Heart right ventricle (tissue), 16 donors: ENCODE measurements at regions not wholly inside any gene's neighbourhood (a gene's known extent, or its start where the extent isn't known, plus 50 kb on each side); places are given as distances from the start of the nearest gene placed in this dataset.

Experiments
- ATAC-seq, 8 donors: fragments of 200-7000 bp; cut with Tn5 transposase; one replicate each; pipeline ENCODE4 v1.9.1; 2020; ENCODE audit warnings: mild to moderate bottlenecking in 8 of 8, moderate library complexity in 8 of 8, moderate number of reproducible peaks in 1 of 8
- DNase-seq, 2 donors: peaks; one replicate each; pipeline ENCODE4 v3.0.0-alpha.2; 2020
- H3K27ac ChIP-seq, 10 donors: fragments of 200-600 bp; sonication (generic) in 2 of 10; one replicate each; pipeline versions ENCODE4 v1.5.0 to v1.8.0; 2020 to 2022; ENCODE audit warnings: mild to moderate bottlenecking in 3 of 10
- H3K27me3 ChIP-seq, 7 donors: fragments of 200-600 bp; one replicate each; pipeline ENCODE4 v1.8.0; 2021 to 2022; ENCODE audit warnings: mild to moderate bottlenecking in 2 of 7
- H3K36me3 ChIP-seq, 9 donors: fragments of 200-600 bp; sonication (generic) in 1 of 9; one replicate each; pipeline versions ENCODE4 v1.5.0 to v1.8.0; 2020 to 2022; ENCODE audit warnings: mild to moderate bottlenecking in 2 of 9
- H3K4me1 ChIP-seq, 9 donors: fragments of 200-600 bp; sonication (generic) in 1 of 9; one replicate each; pipeline versions ENCODE4 v1.5.0 to v1.8.0; 2020 to 2022; ENCODE audit warnings: mild to moderate bottlenecking in 4 of 9
- H3K4me3 ChIP-seq, 10 donors: fragments of 200-600 bp; sonication (generic) in 2 of 10; one replicate each; pipeline versions ENCODE4 v1.5.0 to v1.8.0; 2020 to 2022; ENCODE audit warnings: mild to moderate bottlenecking in 7 of 10, moderate library complexity in 2 of 10
- H3K9me3 ChIP-seq, 11 donors: fragments of 200-600 bp in 10 of 11; sonication (generic) in 2 of 11; one replicate each; pipeline versions ENCODE4 v1.5.0 to v1.8.0; 2013 to 2022; ENCODE audit warnings: mild to moderate bottlenecking in 2 of 11, control low read depth in 1 of 11, moderate library complexity in 1 of 11
- WGBS, 2 donors: extraction: QIAGEN DNeasy Blood & Tissue Kit; methylation state at CpG; one replicate each; pipeline ENCODE4 v1.1.7; 2013; ENCODE audit warnings: inconsistent platforms in 1 of 2; 5-methylcytosine and 5-hydroxymethylcytosine counted together
- intact Hi-C, 10 donors: fragments of 100-400 bp; cut with DNase I; formaldehyde crosslinking; loops; one replicate each; pipeline versions ENCODE4 v1.11.1 to v1.14.2; 2022
- TF ChIP-seq, protein P1 (sequence below), 9 donors: fragments of 200-600 bp; sonication (generic) in 2 of 9; IDR thresholded peaks; one replicate each; pipeline versions ENCODE4 v1.5.0 to v1.8.0; 2021 to 2022; ENCODE audit warnings: antibody characterized with exemption in 9 of 9, mild to moderate bottlenecking in 5 of 9, moderate library complexity in 1 of 9
- donor health status: Arrhythmogenic right ventricular cardiomyopathy.
- donor health status: ischemic (EF 13 %, LVEDD 7.1; RV severe dilation, severe dysfunction).
- donor health status: healthy with polysubstance abuse.
- donor health status: DM: no; HTN: yes; CAD: no.
- donor health status: DM: no; HTN: no; CAD: no.
- donor health status: ischemic (EF 25% LVEDD 6.9; RV normal size, moderate dysfunction).
- donor health status: ischemic (EF 25% LVEDD 5.7; RV mildly dilated, moderate dysfunction).
- donor health status: healthy.
- donor health status: DM: yes; HTN: yes; CAD: no.
- donor health status: Ischemic cardiomyopathy.
- donor health status: ischemic (EF 35%, LVEDD 5.7; RV mildly dilated, moderate dysfunction).
- donor health status: nonischemic (EF 11% LVEDD 7.7; RV severe dilation, severe dysfunction).
- donor health status: DM: yes; HTN: yes; CAD: no.
- donor health status: PGD.
- donor health status: ischemic (EF 29% LVEDD 5.4; RV normal size, mild dysfunction).
- donor health status: nonischemic (EF 23%, LVEDD 6.1; RV moderate dilation, normal function).

DNA sequence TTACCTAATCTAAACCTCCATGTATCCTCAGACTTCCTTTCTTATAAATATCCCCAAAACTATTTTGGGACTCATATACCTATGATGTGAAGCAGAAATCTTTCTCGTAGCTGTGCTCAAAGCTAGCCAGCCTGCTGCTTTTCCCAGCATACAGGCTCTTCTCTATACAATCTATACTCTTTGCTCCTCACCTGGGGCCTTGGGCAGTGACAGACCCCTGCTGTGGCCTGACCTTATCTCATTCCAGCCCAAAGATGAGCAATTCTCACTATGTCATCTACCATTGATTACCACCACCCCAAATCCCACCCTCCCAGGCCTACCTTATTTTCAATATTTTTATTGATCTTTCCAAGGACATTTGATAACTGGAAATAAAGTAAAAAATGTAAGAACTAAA is 83.2 kb upstream of the FBXL4 start:
- no peak for ATAC-seq
- intact Hi-C loops, result no loop called here
- peaks cover 0 to 10% (median 0%) of the 10 kb centered on the region in 7 donors for H3K27me3 ChIP-seq
- WGBS, 2 donors, result 50 to 60% methylated on average over 1 of the region's 1 CpG
- H3K27ac ChIP-seq, result no peak overlapping the region
- H3K36me3 ChIP-seq, result no peaks in the 10 kb centered on the region
- no peak overlapping the region for H3K4me3 ChIP-seq
- DNase-seq, result no peak
- TF ChIP-seq, protein P1, sequence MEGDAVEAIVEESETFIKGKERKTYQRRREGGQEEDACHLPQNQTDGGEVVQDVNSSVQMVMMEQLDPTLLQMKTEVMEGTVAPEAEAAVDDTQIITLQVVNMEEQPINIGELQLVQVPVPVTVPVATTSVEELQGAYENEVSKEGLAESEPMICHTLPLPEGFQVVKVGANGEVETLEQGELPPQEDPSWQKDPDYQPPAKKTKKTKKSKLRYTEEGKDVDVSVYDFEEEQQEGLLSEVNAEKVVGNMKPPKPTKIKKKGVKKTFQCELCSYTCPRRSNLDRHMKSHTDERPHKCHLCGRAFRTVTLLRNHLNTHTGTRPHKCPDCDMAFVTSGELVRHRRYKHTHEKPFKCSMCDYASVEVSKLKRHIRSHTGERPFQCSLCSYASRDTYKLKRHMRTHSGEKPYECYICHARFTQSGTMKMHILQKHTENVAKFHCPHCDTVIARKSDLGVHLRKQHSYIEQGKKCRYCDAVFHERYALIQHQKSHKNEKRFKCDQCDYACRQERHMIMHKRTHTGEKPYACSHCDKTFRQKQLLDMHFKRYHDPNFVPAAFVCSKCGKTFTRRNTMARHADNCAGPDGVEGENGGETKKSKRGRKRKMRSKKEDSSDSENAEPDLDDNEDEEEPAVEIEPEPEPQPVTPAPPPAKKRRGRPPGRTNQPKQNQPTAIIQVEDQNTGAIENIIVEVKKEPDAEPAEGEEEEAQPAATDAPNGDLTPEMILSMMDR (IDR thresholded peaks at IDR 0.05), result no peak
- peaks cover 0 to 10% (median 0%) of the 10 kb centered on the region in 11 donors for H3K9me3 ChIP-seq
- peaks cover 0 to 4% (median 0%) of the 10 kb centered on the region in 9 donors for H3K4me1 ChIP-seq

DNA sequence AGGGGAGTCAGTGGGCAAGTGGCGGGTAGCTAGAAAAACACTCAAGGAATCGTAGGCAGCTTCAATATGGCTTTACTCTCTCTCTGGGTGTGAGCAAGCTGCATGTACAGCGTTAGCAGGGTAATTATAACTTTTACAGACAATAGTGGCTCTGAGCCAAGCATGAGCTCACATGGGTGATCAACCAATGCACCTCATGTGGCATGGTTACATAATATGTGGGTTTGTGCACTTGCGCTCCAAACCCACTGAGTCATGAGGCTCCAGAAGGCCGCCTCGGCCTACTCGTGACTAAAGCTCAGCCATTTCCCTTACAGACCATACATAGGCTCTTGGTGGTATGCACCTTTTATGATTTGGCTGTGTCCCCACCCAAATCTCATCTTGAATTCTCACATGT is 78.4 kb upstream of the FBXL4 start:
- H3K27me3 ChIP-seq, result peaks cover 0 to 3% (median 0%) of the 10 kb centered on the region in 7 donors
- DNase-seq, result no peak
- H3K9me3 ChIP-seq, result peaks cover 0 to 14% (median 0%) of the 10 kb centered on the region in 11 donors
- intact Hi-C loops, result no loop called here
- H3K27ac ChIP-seq, result no peak overlapping the region
- no peaks in the 10 kb centered on the region for H3K4me1 ChIP-seq
- H3K36me3 ChIP-seq, result no peaks in the 10 kb centered on the region
- H3K4me3 ChIP-seq, result no peak overlapping the region
- TF ChIP-seq, protein P1 (IDR thresholded peaks at IDR 0.05), result no peak
- ATAC-seq, result no peak
- 83 to 87% methylated on average over 7 of the region's 7 CpGs for WGBS, 2 donors

DNA sequence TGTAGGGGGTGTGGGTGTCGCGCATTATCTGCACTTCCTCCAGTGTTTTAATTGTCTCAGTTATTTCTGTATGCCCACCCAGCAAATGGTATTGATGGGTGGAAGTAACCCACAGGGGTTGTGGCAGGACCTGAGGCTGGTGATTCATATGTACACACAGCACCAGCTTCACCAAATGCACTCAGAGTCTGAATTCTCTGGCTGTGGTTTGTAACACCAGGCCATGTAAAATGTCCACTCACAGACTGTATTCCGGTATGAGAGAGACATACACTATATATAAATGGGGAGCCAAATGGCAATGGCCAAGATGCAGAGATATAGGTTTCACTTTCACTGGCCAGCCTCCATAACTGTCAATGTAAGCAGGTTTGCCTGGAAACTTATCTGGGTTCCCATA is 76.3 kb upstream of the FBXL4 start:
- no peaks in the 10 kb centered on the region for H3K36me3 ChIP-seq
- H3K27me3 ChIP-seq, result no peaks in the 10 kb centered on the region
- intact Hi-C loops, result no loop called here

DNA sequence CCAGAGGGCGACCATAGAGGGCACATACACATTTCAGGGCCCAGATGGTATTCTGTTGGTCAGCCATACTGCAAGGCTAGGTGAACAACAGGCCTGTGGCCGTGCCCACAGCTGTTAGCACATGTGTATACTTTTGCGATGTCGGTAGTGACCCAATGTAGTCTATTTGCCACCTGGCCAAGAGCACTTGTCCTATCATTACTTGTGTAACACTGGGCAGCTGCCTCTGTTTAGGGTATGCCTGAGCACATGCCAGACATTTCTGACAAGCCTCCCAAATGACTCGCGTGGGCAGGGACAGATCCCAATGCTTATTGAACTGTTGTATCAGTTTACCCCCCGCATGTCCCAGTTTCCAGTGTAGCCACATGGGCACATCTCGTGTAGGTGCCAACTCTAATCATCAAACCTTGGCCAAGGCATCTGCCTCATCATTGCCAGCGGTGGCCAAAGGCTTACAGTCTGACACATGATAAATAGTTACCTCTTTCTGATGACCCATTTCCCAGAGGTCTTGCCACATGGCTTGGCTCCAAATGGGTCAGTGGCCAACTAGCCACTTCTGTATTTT is 74.4 kb upstream of the FBXL4 start:
- H3K36me3 ChIP-seq, result no peaks in the 10 kb centered on the region
- no peaks in the 10 kb centered on the region for H3K27me3 ChIP-seq
- peak; percentile 34 to 78 (median 56) for ATAC-seq
- no peak overlapping the region for H3K4me3 ChIP-seq
- peaks cover 0 to 14% (median 0%) of the 10 kb centered on the region in 11 donors for H3K9me3 ChIP-seq
- H3K27ac ChIP-seq, result no peak overlapping the region
- TF ChIP-seq, protein P1 (IDR thresholded peaks at IDR 0.05), result no peak
- peak in 1 of 2 donors; percentile 9 for DNase-seq
- 51 to 66% methylated on average over 9 of the region's 9 CpGs for whole genome bisulfite sequencing, 2 donors
- peaks cover 0 to 6% (median 0%) of the 10 kb centered on the region in 9 donors for H3K4me1 ChIP-seq
- intact Hi-C loops, result no loop called here

More for the DNA sequence above, 76.3 kb upstream of the FBXL4 start:
- no peak overlapping the region for H3K4me3 ChIP-seq
- no peaks in the 10 kb centered on the region for H3K4me1 ChIP-seq
- H3K9me3 ChIP-seq, result peaks cover 0 to 14% (median 0%) of the 10 kb centered on the region in 11 donors
- H3K27ac ChIP-seq, result no peak overlapping the region
- 94% methylated on average over 3 of the region's 3 CpGs for WGBS, 2 donors
- ATAC-seq (no peak), DNase-seq (no peak)
- TF ChIP-seq, protein P1 (IDR thresholded peaks at IDR 0.05), result no peak
